ENCODE measurements at regions not wholly inside any gene's neighbourhood (a gene's known extent, or its start where the extent isn't known, plus 50 kb on each side); places are given as distances from the start of the nearest gene placed in this dataset.

- intact Hi-C loops (cut with DNase I): no loop called here
- H3K9me3 ChIP-seq: no peaks in the 10 kb centered on the region
- no peak for DNase-seq
- no peak for TF ChIP-seq CTCF (IDR thresholded peaks at IDR 0.05)
- no peak for TF ChIP-seq POLR2A (IDR thresholded peaks at IDR 0.05)
- TF ChIP-seq EP300 (IDR thresholded peaks at IDR 0.05): no peak
- H3K4me3 ChIP-seq: no peak overlapping the region
- H3K27me3 ChIP-seq: no peaks in the 10 kb centered on the region
- H3K4me1 ChIP-seq (ENCODE audit: insufficient read depth): no peaks in the 10 kb centered on the region
- WGBS, 3 donors: 73 to 79% (median 77%) methylated on average over 4 of the region's 4 CpGs
- no peak overlapping the region for H3K27ac ChIP-seq
- no peaks in the 10 kb centered on the region for H3K36me3 ChIP-seq
These were observed 1080.5 kb upstream of the ACVR2A start for GRCh38 chr2:146764301-146764700.

DNA sequence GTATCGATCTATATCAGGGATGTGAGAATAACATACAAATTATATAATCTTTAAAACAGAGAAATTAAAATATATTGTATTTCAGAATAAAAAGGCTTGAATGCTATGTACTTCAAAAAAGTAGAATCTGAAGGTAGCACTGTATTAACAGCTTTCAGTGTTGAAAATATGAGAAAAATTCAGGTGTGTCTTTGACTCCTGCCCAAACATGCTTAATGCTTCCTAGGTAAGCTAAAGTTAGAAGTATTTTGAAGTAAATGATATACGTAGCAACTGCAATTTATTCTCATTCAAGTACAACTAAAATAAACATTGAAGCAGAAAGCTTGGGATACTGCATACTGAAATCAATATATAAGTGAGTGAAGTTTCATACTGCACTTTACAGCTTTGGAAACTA is 1082.0 kb upstream of the ACVR2A start:
- intact Hi-C loops (cut with DNase I): no loop called here
- Histone ChIP-seq H3K9me3 (no peaks in the 10 kb centered on the region), H3K36me3 (no peaks in the 10 kb centered on the region), H3K27me3 (no peaks in the 10 kb centered on the region), H3K4me1 (ENCODE audit: insufficient read depth) (no peaks in the 10 kb centered on the region), H3K27ac (no peak overlapping the region), H3K4me3 (no peak overlapping the region)
- no peak for DNase-seq
- no peak for TF ChIP-seq EP300 (IDR thresholded peaks at IDR 0.05)
- no peak for TF ChIP-seq POLR2A (IDR thresholded peaks at IDR 0.05)
- TF ChIP-seq CTCF (IDR thresholded peaks at IDR 0.05): no peak
- WGBS, 3 donors: 82 to 88% (median 86%) methylated on average over 2 of the region's 2 CpGs

GRCh38 chr2:146754606-146755005 is 1090.2 kb upstream of the ACVR2A start:
- H3K9me3 ChIP-seq: no peaks in the 10 kb centered on the region
- H3K27me3 ChIP-seq: no peaks in the 10 kb centered on the region
- no peak overlapping the region for H3K4me3 ChIP-seq
- H3K36me3 ChIP-seq: no peaks in the 10 kb centered on the region
- WGBS, 3 donors: 41 to 65% (median 48%) methylated on average over 4 of the region's 4 CpGs
- intact Hi-C loops (cut with DNase I): no loop called here
- no peak for TF ChIP-seq EP300 (IDR thresholded peaks at IDR 0.05)
- H3K4me1 ChIP-seq (ENCODE audit: insufficient read depth): no peaks in the 10 kb centered on the region
- no peak for DNase-seq
- no peak overlapping the region for H3K27ac ChIP-seq

GRCh38 chr2:146748046-146748445 is 1096.8 kb upstream of the ACVR2A start:
- Histone ChIP-seq H3K4me1 (ENCODE audit: insufficient read depth) (no peaks in the 10 kb centered on the region), H3K4me3 (no peak overlapping the region), H3K27ac (no peak overlapping the region), H3K9me3 (no peaks in the 10 kb centered on the region), H3K27me3 (no peaks in the 10 kb centered on the region), H3K36me3 (no peaks in the 10 kb centered on the region)
- WGBS, 3 donors: 89 to 94% (median 94%) methylated on average over 3 of the region's 3 CpGs
- TF ChIP-seq POLR2A (IDR thresholded peaks at IDR 0.05) (no peak), EP300 (IDR thresholded peaks at IDR 0.05) (no peak), CTCF (IDR thresholded peaks at IDR 0.05) (no peak)
- DNase-seq: no peak
- intact Hi-C loops (cut with DNase I): no loop called here

GRCh38 chr2:146741260-146741659 is 1103.6 kb upstream of the ACVR2A start:
- no peak for DNase-seq
- Histone ChIP-seq H3K27me3 (no peaks in the 10 kb centered on the region), H3K36me3 (no peaks in the 10 kb centered on the region), H3K27ac (no peak overlapping the region), H3K4me3 (no peak overlapping the region), H3K4me1 (ENCODE audit: insufficient read depth) (no peaks in the 10 kb centered on the region), H3K9me3 (no peaks in the 10 kb centered on the region)
- TF ChIP-seq POLR2A (IDR thresholded peaks at IDR 0.05): no peak
- TF ChIP-seq CTCF (IDR thresholded peaks at IDR 0.05): no peak
- TF ChIP-seq EP300 (IDR thresholded peaks at IDR 0.05): no peak
- intact Hi-C loops (cut with DNase I): no loop called here
- 31 to 51% (median 34%) methylated on average over 4 of the region's 4 CpGs for WGBS, 3 donors
